Adrenal gland (tissue), 9 donors: ENCODE measurements at regions not wholly inside any gene's neighbourhood (a gene's known extent, or its start where the extent isn't known, plus 50 kb on each side); places are given as distances from the start of the nearest gene placed in this dataset.

Experiments
- DNase-seq, 7 donors: peaks; one replicate each; pipeline ENCODE4 v3.0.0-alpha.2; 2019 to 2020
- H3K27ac ChIP-seq, 5 donors: fragments of 200-600 bp; sonication (generic) in 4 of 5; 1 replicate in 3 of 5; 2 replicates in 2 of 5; pipeline versions ENCODE4 v1.5.1 to v1.8.0; 2016 to 2020; ENCODE audit warnings: mild to moderate bottlenecking in 1 of 5
- H3K27me3 ChIP-seq: fragments of 200-600 bp; 2 replicates; pipeline ENCODE4 v1.8.0; 2021
- H3K36me3 ChIP-seq, 2 donors: fragments of 200-600 bp; replicated peaks in 1 of 2; 1 replicate in 1 of 2; 2 replicates in 1 of 2; pipeline versions ENCODE4 v1.5.1 to v1.8.0; 2018 to 2022
- H3K4me1 ChIP-seq, 2 donors: fragments of 200-600 bp; replicated peaks in 1 of 2; 1 replicate in 1 of 2; 2 replicates in 1 of 2; pipeline versions ENCODE4 v1.5.1 to v1.8.0; 2018 to 2021
- H3K4me3 ChIP-seq, 4 donors: fragments of 200-600 bp; sonication (generic) in 3 of 4; one replicate each; pipeline ENCODE4 v1.5.1; 2016 to 2018
- H3K9me3 ChIP-seq, 3 donors: fragments of 200-600 bp; sonication (generic) in 1 of 3; replicated peaks in 1 of 3; 1 replicate in 2 of 3; 2 replicates in 1 of 3; pipeline versions ENCODE4 v1.5.1 to v1.8.0; 2016 to 2021
- POLR2A ChIP-seq, 2 donors: fragments of 450-650 bp; IDR thresholded peaks; one replicate each; pipeline ENCODE4 v1.6.1; 2017; ENCODE audit warnings: antibody characterized with exemption in 2 of 2, mild to moderate bottlenecking in 2 of 2, moderate library complexity in 1 of 2
- WGBS, 4 donors: extraction: QIAGEN DNeasy Blood & Tissue Kit in 2 of 4; methylation state at CpG; one replicate each; pipeline versions ENCODE4 v1.1.5 to v1.1.7; 2013 to 2017; 5-methylcytosine and 5-hydroxymethylcytosine counted together
- intact Hi-C, 2 donors: fragments of 100-400 bp; cut with DNase I; formaldehyde crosslinking; loops; one replicate each; pipeline versions ENCODE4 v1.14.1 to v1.15.0; 2022 to 2023
- TF ChIP-seq, protein P1 (sequence below), 6 experiments: fragments of 450-650 bp in 4 of 6; fragments of 200-600 bp in 2 of 6; sonication (generic) in 1 of 6; IDR thresholded peaks; 1 replicate in 5 of 6; 2 replicates in 1 of 6; pipeline versions ENCODE4 v1.5.1 to v1.8.0; 2016 to 2021; ENCODE audit warnings: antibody characterized with exemption in 6 of 6, mild to moderate bottlenecking in 2 of 6, moderate library complexity in 1 of 6
- donor health status: healthy with polysubstance abuse.
- donor health status: Bipolar disorder and iron deficiency.
- donor health status: DM: yes; HTN: yes; CAD: no.
- donor health status: DM: no; HTN: no; CAD: no.
- donor health status: DM: no; HTN: no; CAD: no.

DNA sequence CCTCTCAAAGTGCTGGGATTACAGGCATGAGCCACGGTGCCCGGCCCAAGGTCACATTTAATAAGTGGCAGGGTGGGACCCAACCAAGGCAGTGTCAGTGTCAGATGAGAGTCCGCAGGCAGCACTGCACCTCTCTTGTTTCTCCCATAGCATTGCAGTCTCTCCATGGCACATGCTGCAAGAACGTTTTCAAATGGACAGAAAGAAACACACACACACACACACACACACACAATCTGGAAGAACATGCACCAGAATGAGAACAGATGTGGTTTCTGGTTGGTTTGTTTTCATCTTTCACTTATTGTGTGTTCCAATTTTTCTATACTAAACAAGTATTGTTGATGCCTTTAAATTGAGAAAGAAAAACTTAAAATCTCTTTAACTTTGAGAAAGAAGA is 126.5 kb downstream of the SYF2 start:
- H3K27me3 ChIP-seq = peaks cover 6% of the 10 kb centered on the region
- H3K9me3 ChIP-seq = no peaks in the 10 kb centered on the region
- TF ChIP-seq, protein P1, sequence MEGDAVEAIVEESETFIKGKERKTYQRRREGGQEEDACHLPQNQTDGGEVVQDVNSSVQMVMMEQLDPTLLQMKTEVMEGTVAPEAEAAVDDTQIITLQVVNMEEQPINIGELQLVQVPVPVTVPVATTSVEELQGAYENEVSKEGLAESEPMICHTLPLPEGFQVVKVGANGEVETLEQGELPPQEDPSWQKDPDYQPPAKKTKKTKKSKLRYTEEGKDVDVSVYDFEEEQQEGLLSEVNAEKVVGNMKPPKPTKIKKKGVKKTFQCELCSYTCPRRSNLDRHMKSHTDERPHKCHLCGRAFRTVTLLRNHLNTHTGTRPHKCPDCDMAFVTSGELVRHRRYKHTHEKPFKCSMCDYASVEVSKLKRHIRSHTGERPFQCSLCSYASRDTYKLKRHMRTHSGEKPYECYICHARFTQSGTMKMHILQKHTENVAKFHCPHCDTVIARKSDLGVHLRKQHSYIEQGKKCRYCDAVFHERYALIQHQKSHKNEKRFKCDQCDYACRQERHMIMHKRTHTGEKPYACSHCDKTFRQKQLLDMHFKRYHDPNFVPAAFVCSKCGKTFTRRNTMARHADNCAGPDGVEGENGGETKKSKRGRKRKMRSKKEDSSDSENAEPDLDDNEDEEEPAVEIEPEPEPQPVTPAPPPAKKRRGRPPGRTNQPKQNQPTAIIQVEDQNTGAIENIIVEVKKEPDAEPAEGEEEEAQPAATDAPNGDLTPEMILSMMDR (IDR thresholded peaks at IDR 0.05) = no peak
- TF ChIP-seq POLR2A (IDR thresholded peaks at IDR 0.05) = no peak
- 29 to 82% (median 42%) methylated on average over 2 to 4 of the region's 4 CpGs for WGBS, 4 donors
- no peaks in the 10 kb centered on the region for H3K36me3 ChIP-seq
- H3K4me3 ChIP-seq = no peak overlapping the region
- intact Hi-C loops = no loop called here
- no peaks in the 10 kb centered on the region for H3K4me1 ChIP-seq
- H3K27ac ChIP-seq = no peak overlapping the region
- no peak for DNase-seq

DNA sequence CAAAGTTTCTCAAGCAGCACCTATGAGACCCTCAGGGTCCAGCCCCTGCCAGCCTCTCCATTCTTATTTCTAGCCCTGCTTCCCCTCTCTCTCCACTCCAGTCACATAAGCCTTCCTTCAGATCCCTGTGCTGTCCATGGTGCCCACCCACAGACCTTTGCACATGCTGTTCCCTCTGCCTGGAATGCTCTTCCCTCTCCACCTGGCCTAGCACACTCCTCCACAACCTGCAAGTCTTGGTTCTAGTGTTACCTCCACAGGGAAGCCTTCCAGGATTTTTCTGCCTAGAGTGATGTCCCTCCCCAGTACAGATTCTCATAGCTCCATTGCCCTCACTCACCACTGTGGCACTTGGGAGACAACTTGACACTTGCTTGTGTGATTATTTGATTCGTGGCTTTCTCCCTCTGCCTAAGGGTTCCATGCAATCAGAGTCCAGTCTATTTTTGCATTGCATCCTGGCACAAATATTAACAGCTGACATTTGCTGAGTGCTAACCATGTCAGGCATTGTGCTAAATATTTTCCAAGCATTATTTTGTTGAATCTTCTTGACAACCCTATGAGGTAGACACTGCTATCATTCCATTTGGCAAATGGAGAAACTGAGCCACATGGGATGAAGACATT is 127.3 kb downstream of the SYF2 start:
- Histone ChIP-seq H3K4me3 (no peak overlapping the region), H3K9me3 (no peaks in the 10 kb centered on the region), H3K27me3 (peaks cover 6% of the 10 kb centered on the region), H3K27ac (no peak overlapping the region), H3K36me3 (no peaks in the 10 kb centered on the region), H3K4me1 (no peaks in the 10 kb centered on the region)
- TF ChIP-seq POLR2A (IDR thresholded peaks at IDR 0.05) = no peak
- TF ChIP-seq, protein P1 (IDR thresholded peaks at IDR 0.05) = no peak
- 50 to 72% (median 59%) methylated on average over 1 of the region's 1 CpG for WGBS, 4 donors
- DNase-seq = no peak
- intact Hi-C loops = loop anchor here (5.0 kb wide), 2 partner anchors 173 to 258 kb away; partner anchors contain the start of gene RUNX3 (in 1 of the 2)

DNA sequence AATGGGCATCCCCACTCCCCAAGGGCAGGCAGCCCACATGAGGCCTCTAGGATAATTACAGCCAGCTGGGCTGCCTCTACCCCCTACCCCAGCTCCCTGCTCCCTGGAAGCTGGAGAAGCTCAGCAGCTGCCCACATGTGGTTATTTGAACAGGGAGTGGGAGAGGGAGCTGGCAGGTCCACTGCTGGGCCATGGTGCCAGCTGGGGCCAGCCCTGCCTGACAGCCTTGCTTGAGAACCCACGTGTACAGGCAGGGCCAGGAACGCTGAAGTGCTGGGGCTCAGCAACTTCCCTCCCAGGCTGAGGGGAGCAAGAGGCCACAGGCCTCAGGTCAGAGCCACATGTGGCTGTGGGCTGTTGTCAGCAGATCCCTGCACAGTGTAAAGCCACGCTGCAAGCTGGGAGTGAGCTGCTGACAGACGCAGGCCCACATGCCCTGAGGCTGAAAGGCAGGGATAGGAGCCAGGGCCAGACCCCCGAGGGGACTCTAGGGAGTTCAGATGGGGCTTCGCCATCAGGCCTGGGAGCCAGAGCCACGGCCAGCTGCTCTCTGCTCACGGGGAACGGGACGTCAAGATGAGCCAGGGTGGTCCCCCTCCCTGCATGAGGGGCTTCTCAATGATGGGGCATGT is 129.0 kb downstream of the SYF2 start:
- 61 to 80% (median 71%) methylated on average over 4 to 10 of the region's 10 CpGs for WGBS, 4 donors
- Histone ChIP-seq H3K4me1 (no peaks in the 10 kb centered on the region), H3K36me3 (no peaks in the 10 kb centered on the region), H3K27me3 (peaks cover 6% of the 10 kb centered on the region), H3K27ac (no peak overlapping the region), H3K4me3 (no peak overlapping the region), H3K9me3 (no peaks in the 10 kb centered on the region)
- TF ChIP-seq, protein P1 (IDR thresholded peaks at IDR 0.05) = no peak
- TF ChIP-seq POLR2A (IDR thresholded peaks at IDR 0.05) = no peak
- intact Hi-C loops = loop anchor here (5.0 kb wide), 2 partner anchors 171 to 256 kb away; partner anchors contain the start of gene RUNX3 (in 1 of the 2)
- no peak for DNase-seq

DNA sequence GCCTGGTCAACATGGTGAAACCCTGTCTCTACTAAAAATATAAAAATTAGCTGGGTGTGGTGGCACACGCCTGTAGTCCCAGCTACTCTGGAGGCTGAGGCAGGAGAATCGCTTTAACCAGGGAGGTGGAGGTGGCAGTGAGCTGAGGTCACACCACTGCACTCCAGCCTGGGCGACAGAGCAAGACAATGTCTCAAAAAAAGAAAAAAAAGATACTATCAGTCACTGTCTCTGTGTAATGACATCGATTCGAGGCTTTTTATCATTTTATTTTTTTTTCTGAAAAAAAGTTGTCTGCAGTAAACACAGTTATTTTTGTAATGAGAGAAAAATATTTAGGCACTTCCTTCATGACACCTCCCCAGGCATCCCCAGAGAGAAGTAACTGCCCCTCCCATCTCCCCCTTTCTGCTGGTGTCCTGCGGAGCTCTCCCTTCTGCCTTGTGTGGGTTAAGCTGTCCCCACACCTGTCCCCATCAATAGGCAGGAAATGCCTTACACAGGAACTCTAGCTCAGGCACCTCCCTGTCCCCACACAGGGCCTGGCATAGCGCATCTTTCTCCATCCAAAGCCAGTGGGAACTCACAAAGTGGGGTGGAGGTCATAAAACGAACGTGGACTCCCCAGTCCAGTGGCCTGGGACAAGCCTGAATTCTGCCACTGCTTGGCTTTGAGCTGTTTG is 132.0 kb downstream of the SYF2 start:
- no peak for DNase-seq
- WGBS, 4 donors = 68 to 80% (median 71%) methylated on average over 6 to 9 of the region's 9 CpGs
- Histone ChIP-seq H3K27me3 (no peaks in the 10 kb centered on the region), H3K36me3 (no peaks in the 10 kb centered on the region), H3K4me1 (no peaks in the 10 kb centered on the region), H3K27ac (no peak overlapping the region), H3K4me3 (no peak overlapping the region), H3K9me3 (no peaks in the 10 kb centered on the region)
- no peak for TF ChIP-seq POLR2A (IDR thresholded peaks at IDR 0.05)
- TF ChIP-seq, protein P1 (IDR thresholded peaks at IDR 0.05) = no peak
- intact Hi-C loops = loop anchor here (5.0 kb wide), 2 partner anchors 168 to 253 kb away; partner anchors contain the start of gene RUNX3 (in 1 of the 2)
